GM23338 (cell line): ENCODE measurements at regions not wholly inside any gene's neighbourhood (a gene's known extent, or its start where the extent isn't known, plus 50 kb on each side); places are given as distances from the start of the nearest gene placed in this dataset.

ENCODE experiments used
- CREB1 ChIP-seq: fragments of 250-450 bp; sonication (Bioruptor Pico); IDR thresholded peaks from 2 replicates; pipeline ENCODE4 v1.5.0; 2020; ENCODE audit warnings: low read depth, mild to moderate bottlenecking, moderate library complexity
- ETS1 ChIP-seq: IDR thresholded peaks from 2 replicates; pipeline ENCODE4 v1.6.1; 2016; ENCODE audit warnings: antibody characterized with exemption
- EZH2 ChIP-seq: fragments of 200-600 bp; sonication (generic); IDR thresholded peaks from one replicate; pipeline ENCODE4 v1.8.0; 2017; ENCODE audit warnings: antibody characterized with exemption, mild to moderate bottlenecking, low read depth; ENCODE audit not compliant: unreplicated experiment
- EZH2phosphoT487 ChIP-seq: fragments of 200-600 bp; sonication (generic); IDR thresholded peaks from one replicate; pipeline ENCODE4 v1.8.1; 2018; ENCODE audit warnings: antibody characterized with exemption; ENCODE audit not compliant: unreplicated experiment
- JUNB ChIP-seq: IDR thresholded peaks from one replicate; pipeline ENCODE4 v1.6.1; 2016; ENCODE audit warnings: antibody characterized with exemption; ENCODE audit not compliant: unreplicated experiment
- NANOG ChIP-seq: IDR thresholded peaks from 2 replicates; pipeline ENCODE4 v1.6.1; 2016; ENCODE audit warnings: antibody characterized with exemption, borderline replicate concordance
- POLR2AphosphoS5 ChIP-seq: IDR thresholded peaks from 2 replicates; pipeline ENCODE4 v1.6.1; 2016; ENCODE audit warnings: antibody characterized with exemption, low read depth
- REST ChIP-seq: IDR thresholded peaks from one replicate; pipeline ENCODE4 v1.6.1; 2018; ENCODE audit warnings: antibody characterized with exemption; ENCODE audit not compliant: unreplicated experiment
- STAT1 ChIP-seq: IDR thresholded peaks from one replicate; pipeline ENCODE4 v1.6.1; 2016; ENCODE audit warnings: antibody characterized with exemption; ENCODE audit not compliant: unreplicated experiment
- ZNF114 ChIP-seq: fragments of 250-450 bp; sonication (Bioruptor Pico); IDR thresholded peaks from 2 replicates; pipeline ENCODE4 v1.5.0; 2020; ENCODE audit warnings: mild to moderate bottlenecking, moderate library complexity
- ZNF331 ChIP-seq: fragments of 250-450 bp; sonication (Bioruptor Pico); IDR thresholded peaks from 2 replicates; pipeline ENCODE4 v1.5.0; 2020; ENCODE audit warnings: low read depth, mild to moderate bottlenecking, moderate library complexity
- ZNF462 ChIP-seq: fragments of 250-450 bp; sonication (Bioruptor Pico); IDR thresholded peaks from 2 replicates; pipeline ENCODE4 v1.5.0; 2020; ENCODE audit warnings: mild to moderate bottlenecking, moderate library complexity
- TF ChIP-seq, protein P1 (sequence below), 2 experiments: fragments of 200-600 bp in 1 of 2; sonication (generic) in 1 of 2; conservative IDR thresholded peaks; 2 replicates each; pipeline versions ENCODE4 v1.5.1 to v1.6.1; 2016 to 2017; ENCODE audit warnings: antibody characterized with exemption in 2 of 2, low read depth in 2 of 2, mild to moderate bottlenecking in 2 of 2, moderate library complexity in 1 of 2

DNA sequence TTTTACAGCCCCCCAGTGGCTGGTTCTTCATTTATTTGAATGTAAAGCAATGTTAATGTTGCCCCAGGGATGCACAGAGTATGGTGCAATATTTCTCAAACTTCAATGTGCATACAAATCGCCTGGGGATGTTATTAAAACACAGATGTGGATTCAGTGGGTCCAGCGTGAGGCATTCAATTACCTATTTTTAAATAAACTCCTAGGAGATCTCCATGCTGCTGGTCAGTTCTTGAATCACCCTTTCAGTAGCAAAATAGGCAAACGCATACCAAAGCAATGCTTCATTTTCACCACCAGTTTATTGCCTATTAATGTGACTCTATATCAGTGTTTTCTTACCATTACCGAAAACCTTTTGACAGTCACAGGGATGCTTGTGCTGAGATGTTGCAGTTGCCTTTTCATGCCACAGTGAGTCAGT lies 530.7 kb downstream of the CBLN2 start:
- TF ChIP-seq JUNB (no peak), EZH2phosphoT487 (no peak), ETS1 (no peak), EZH2 (no peak), REST (no peak), ZNF114 (no peak), POLR2AphosphoS5 (no peak), ZNF462 (no peak), ZNF331 (CRISPR knock-in tag) (no peak), CREB1 (CRISPR knock-in tag) (no peak), STAT1 (no peak), NANOG (no peak)
- TF ChIP-seq, protein P1, sequence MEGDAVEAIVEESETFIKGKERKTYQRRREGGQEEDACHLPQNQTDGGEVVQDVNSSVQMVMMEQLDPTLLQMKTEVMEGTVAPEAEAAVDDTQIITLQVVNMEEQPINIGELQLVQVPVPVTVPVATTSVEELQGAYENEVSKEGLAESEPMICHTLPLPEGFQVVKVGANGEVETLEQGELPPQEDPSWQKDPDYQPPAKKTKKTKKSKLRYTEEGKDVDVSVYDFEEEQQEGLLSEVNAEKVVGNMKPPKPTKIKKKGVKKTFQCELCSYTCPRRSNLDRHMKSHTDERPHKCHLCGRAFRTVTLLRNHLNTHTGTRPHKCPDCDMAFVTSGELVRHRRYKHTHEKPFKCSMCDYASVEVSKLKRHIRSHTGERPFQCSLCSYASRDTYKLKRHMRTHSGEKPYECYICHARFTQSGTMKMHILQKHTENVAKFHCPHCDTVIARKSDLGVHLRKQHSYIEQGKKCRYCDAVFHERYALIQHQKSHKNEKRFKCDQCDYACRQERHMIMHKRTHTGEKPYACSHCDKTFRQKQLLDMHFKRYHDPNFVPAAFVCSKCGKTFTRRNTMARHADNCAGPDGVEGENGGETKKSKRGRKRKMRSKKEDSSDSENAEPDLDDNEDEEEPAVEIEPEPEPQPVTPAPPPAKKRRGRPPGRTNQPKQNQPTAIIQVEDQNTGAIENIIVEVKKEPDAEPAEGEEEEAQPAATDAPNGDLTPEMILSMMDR (conservative IDR thresholded peaks at IDR 0.05; ENCODE audit: low read depth in 2 of 2) = no peak
